ENCODE measurements at regions not wholly inside any gene's neighbourhood (a gene's known extent, or its start where the extent isn't known, plus 50 kb on each side); places are given as distances from the start of the nearest gene placed in this dataset.

DNA sequence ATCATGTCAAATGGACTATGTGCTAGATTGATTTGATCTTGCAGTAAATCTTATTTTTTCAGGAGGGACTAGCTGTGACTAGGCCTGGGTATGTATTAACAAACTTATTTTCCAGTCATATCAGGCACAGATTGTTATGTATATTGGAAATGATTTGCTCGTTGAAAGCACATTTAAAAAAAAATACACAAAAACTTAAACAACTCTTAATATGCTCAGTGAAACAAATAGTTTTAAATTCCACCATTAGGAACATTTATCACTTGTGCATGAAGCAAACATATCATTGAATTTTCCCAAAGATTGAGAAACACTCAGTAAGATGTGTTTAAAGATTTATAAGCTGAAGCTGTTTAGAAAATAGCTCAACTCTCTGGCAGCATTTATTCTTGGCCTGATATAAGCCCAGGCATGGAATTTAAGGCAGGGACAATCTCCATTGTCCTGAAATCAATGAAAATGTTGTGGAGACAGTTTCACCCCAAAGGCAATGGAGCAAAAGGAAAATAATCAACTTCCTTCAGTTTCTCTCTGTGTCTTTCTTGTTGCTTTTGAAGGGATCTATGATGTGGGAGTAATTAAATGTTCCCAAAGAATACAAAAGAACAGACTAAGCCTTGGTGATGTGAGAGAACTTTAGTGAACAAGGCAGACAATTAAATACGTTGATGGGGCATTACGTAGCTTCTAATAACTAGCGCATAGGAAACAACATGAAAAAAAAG is 250.3 kb downstream of the GPR37 start:
- TF ChIP-seq, protein P1, sequence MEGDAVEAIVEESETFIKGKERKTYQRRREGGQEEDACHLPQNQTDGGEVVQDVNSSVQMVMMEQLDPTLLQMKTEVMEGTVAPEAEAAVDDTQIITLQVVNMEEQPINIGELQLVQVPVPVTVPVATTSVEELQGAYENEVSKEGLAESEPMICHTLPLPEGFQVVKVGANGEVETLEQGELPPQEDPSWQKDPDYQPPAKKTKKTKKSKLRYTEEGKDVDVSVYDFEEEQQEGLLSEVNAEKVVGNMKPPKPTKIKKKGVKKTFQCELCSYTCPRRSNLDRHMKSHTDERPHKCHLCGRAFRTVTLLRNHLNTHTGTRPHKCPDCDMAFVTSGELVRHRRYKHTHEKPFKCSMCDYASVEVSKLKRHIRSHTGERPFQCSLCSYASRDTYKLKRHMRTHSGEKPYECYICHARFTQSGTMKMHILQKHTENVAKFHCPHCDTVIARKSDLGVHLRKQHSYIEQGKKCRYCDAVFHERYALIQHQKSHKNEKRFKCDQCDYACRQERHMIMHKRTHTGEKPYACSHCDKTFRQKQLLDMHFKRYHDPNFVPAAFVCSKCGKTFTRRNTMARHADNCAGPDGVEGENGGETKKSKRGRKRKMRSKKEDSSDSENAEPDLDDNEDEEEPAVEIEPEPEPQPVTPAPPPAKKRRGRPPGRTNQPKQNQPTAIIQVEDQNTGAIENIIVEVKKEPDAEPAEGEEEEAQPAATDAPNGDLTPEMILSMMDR (IDR thresholded peaks at IDR 0.05; ENCODE audit: low read length): no peak
- TF ChIP-seq EZH2 (IDR thresholded peaks at IDR 0.05; ENCODE audit: borderline replicate concordance, low read length): no peak

All from OCI-LY1 (cell line).